IMR-90 (cell line): ENCODE measurements at regions not wholly inside any gene's neighbourhood (a gene's known extent, or its start where the extent isn't known, plus 50 kb on each side); places are given as distances from the start of the nearest gene placed in this dataset.

Experiments
- ATAC-seq: fragments of 200-7000 bp; cut with Tn5 transposase; 2 replicates; pipeline ENCODE4 v1.9.1; 2020; ENCODE audit warnings: low read depth, mild to moderate bottlenecking, moderate library complexity
- BruUV-seq: library from RNA; stranded (reverse); fragments of 400-500 nt; replicated peaks from 2 replicates; lab custom pipeline; 2021; lab: Mats Ljungman, UMichigan
- CTCF ChIA-PET: fragments of 300-600 bp; formaldehyde crosslinking; extraction: SDS; loops from one replicate; lab custom pipeline; 2021; ENCODE audit warnings: antibody characterized with exemption; lab: Yijun Ruan, JAX
- POLR2A ChIA-PET: fragments of 300-600 bp; sonication (Branson Sonifier 250); formaldehyde crosslinking; loops from one replicate; lab custom pipeline; 2022; ENCODE audit warnings: antibody characterized with exemption; ENCODE audit not compliant: unreplicated experiment; lab: Charles Lee
- DNase-seq: peaks from one replicate; pipeline ENCODE4 v3.0.0; 2013
- H2AFZ ChIP-seq: replicated peaks from 2 replicates; pipeline ENCODE3; 2013; ENCODE audit warnings: low read length, mild to moderate bottlenecking; ENCODE audit not compliant: poor library complexity
- H2AK5ac ChIP-seq: 2 replicates; pipeline ENCODE4 v1.6.1; 2013; ENCODE audit warnings: low read depth, low read length, inconsistent platforms
- H2AK9ac ChIP-seq: replicated peaks from 2 replicates; pipeline ENCODE3; 2013; ENCODE audit warnings: mild to moderate bottlenecking, low read depth, low read length, moderate library complexity; ENCODE audit not compliant: poor library complexity
- H2BK120ac ChIP-seq: 2 replicates; pipeline ENCODE4 v1.6.1; 2013; ENCODE audit warnings: low read depth, low read length, inconsistent platforms
- H2BK15ac ChIP-seq: 3 replicates; pipeline ENCODE4 v1.6.1; 2013; ENCODE audit warnings: low read depth, low read length, inconsistent platforms
- H2BK20ac ChIP-seq: 2 replicates; pipeline ENCODE4 v1.6.1; 2013; ENCODE audit warnings: low read depth, mild to moderate bottlenecking, inconsistent platforms, low read length, moderate library complexity
- H2BK5ac ChIP-seq: 2 replicates; pipeline ENCODE4 v1.6.1; 2013; ENCODE audit warnings: mild to moderate bottlenecking, low read depth, low read length, inconsistent platforms; ENCODE audit not compliant: poor library complexity, severe bottlenecking
- H3K14ac ChIP-seq: replicated peaks from 2 replicates; pipeline ENCODE4 v1.6.1; 2013; ENCODE audit warnings: low read depth, low read length, inconsistent platforms
- H3K18ac ChIP-seq: 2 replicates; pipeline ENCODE4 v1.6.1; 2013; ENCODE audit warnings: low read depth, low read length, control low read depth
- H3K23ac ChIP-seq: 2 replicates; pipeline ENCODE4 v1.6.1; 2013; ENCODE audit warnings: low read depth, low read length, inconsistent platforms
- H3K27ac ChIP-seq: 2 replicates; pipeline ENCODE4 v1.5.1; 2013; ENCODE audit warnings: mild to moderate bottlenecking, control low read depth, low read length; ENCODE audit not compliant: insufficient read depth
- H3K27me3 ChIP-seq: 2 replicates; pipeline ENCODE4 v1.6.1; 2013; ENCODE audit warnings: low read length; ENCODE audit not compliant: control insufficient read depth, insufficient read depth
- H3K36me3 ChIP-seq: 2 replicates; pipeline ENCODE4 v1.6.1; 2013; ENCODE audit warnings: low read length, mixed read lengths; ENCODE audit not compliant: control insufficient read depth, insufficient read depth
- H3K4ac ChIP-seq: 2 replicates; pipeline ENCODE4 v1.6.1; 2013; ENCODE audit warnings: low read depth, low read length, inconsistent platforms
- H3K4me1 ChIP-seq: 2 replicates; pipeline ENCODE4 v1.6.1; 2013; ENCODE audit warnings: low read length, mixed read lengths; ENCODE audit not compliant: control insufficient read depth, insufficient read depth
- H3K4me2 ChIP-seq: 2 replicates; pipeline ENCODE4 v1.6.1; 2013; ENCODE audit warnings: low read depth, mild to moderate bottlenecking, control low read depth, low read length, moderate library complexity
- H3K4me3 ChIP-seq: 2 replicates; pipeline ENCODE4 v1.5.1; 2013; ENCODE audit warnings: low read depth, mild to moderate bottlenecking, control low read depth, low read length, moderate library complexity; ENCODE audit not compliant: insufficient read depth
- H3K56ac ChIP-seq: 2 replicates; pipeline ENCODE4 v1.6.1; 2013; ENCODE audit warnings: low read length, inconsistent platforms; ENCODE audit not compliant: insufficient read depth; ENCODE audit errors: extremely low read depth
- H3K79me1 ChIP-seq, 2 experiments: 2 replicates each; pipeline ENCODE4 v1.6.1; 2013; ENCODE audit warnings: low read length in 2 of 2, inconsistent platforms in 1 of 2, low read depth in 1 of 2
- H3K9ac ChIP-seq: 2 replicates; pipeline ENCODE4 v1.6.1; 2013; ENCODE audit warnings: low read depth, low read length, control low read depth
- H3K9me1 ChIP-seq: 2 replicates; pipeline ENCODE4 v1.6.1; 2013; ENCODE audit warnings: low read length, inconsistent platforms; ENCODE audit not compliant: insufficient read depth
- H3K9me3 ChIP-seq: 2 replicates; pipeline ENCODE4 v1.6.1; 2013; ENCODE audit warnings: low read length; ENCODE audit not compliant: control insufficient read depth, insufficient read depth
- H4K20me1 ChIP-seq: 2 replicates; pipeline ENCODE4 v1.6.1; 2013; ENCODE audit warnings: low read length, inconsistent platforms; ENCODE audit not compliant: insufficient read depth
- H4K5ac ChIP-seq: 2 replicates; pipeline ENCODE4 v1.6.1; 2013; ENCODE audit warnings: mild to moderate bottlenecking, low read depth, low read length, control low read depth
- H4K8ac ChIP-seq, 2 experiments: 2 replicates each; pipeline ENCODE4 v1.6.1; 2013; ENCODE audit warnings: low read depth in 2 of 2, low read length in 2 of 2, control low read depth in 1 of 2, inconsistent platforms in 1 of 2
- H4K91ac ChIP-seq: 2 replicates; pipeline ENCODE4 v1.6.1; 2013; ENCODE audit warnings: low read depth, low read length, inconsistent platforms; ENCODE audit not compliant: insufficient read depth
- CTCF ChIP-seq: conservative IDR thresholded peaks from 2 replicates; pipeline ENCODE4 v1.5.1; 2012; ENCODE audit warnings: mild to moderate bottlenecking, low read depth, low read length, improper control_type of control experiment
- SMC3 ChIP-seq: fragments of 150-350 bp; IDR thresholded peaks from 2 replicates; pipeline ENCODE4 v1.6.1; 2016; ENCODE audit warnings: low read depth, mild to moderate bottlenecking, antibody characterized with exemption, low read length, moderate library complexity
- USF2 ChIP-seq: fragments of 150-350 bp; IDR thresholded peaks from 2 replicates; pipeline ENCODE4 v1.6.1; 2017; ENCODE audit warnings: mild to moderate bottlenecking, antibody characterized with exemption, low read length, low read depth
- WGBS, 2 experiments: methylation state at CpG; one replicate each; pipeline versions ENCODE4 v1.1.5 to v1.1.7; 2013; ENCODE audit warnings: missing lambda C conversion rate in 2 of 2; ENCODE audit not compliant: insufficient read length in 1 of 2; ENCODE audit errors: extremely low coverage in 2 of 2; 5-methylcytosine and 5-hydroxymethylcytosine counted together
- dilution Hi-C: fragments of 300-500 bp; cut with HindIII; formaldehyde crosslinking; loops from one replicate; pipeline ENCODE4 v1.14.3; 2018; ENCODE audit warnings: low sequenced_read_pairs; ENCODE audit not compliant: unreplicated experiment
- in situ Hi-C: fragments of 300-500 bp; cut with MboI; formaldehyde crosslinking; loops from 3 replicates; pipeline ENCODE4 v1.14.3; 2019; ENCODE audit warnings: low sequenced_read_pairs, inconsistent platforms, mixed read lengths
- intact Hi-C: fragments of 100-400 bp; cut with micrococcal nuclease; formaldehyde crosslinking; loops from 2 replicates; pipeline ENCODE4 v1.10.0; 2022

GRCh38 chr1:199313444-199313843, 674.6 kb downstream of the PTPRC start:
- no peak overlapping the region for H3K18ac ChIP-seq

More at GRCh38 chr1:199313444-199313843, 674.6 kb downstream of the PTPRC start:
- in situ Hi-C loops (no loop called here), intact Hi-C loops (loop anchor here (10.0 kb wide), 1 partner anchor 241 kb away; no protein-coding TSS in a partner anchor), dilution Hi-C loops (no loop called here)
- H4K8ac ChIP-seq, result no peak overlapping the region
- no peak overlapping the region for H2BK120ac ChIP-seq
- no peaks in the 10 kb centered on the region for H4K20me1 ChIP-seq
- DNase-seq (no peak), ATAC-seq (no peak)
- no peak overlapping the region for H3K4me3 ChIP-seq
- no peak overlapping the region for H3K4ac ChIP-seq
- no peaks in the 10 kb centered on the region for H3K79me1 ChIP-seq
- no peaks in the 10 kb centered on the region for H3K4me1 ChIP-seq
- H3K56ac ChIP-seq, result no peak overlapping the region
- H2AK5ac ChIP-seq, result no peak overlapping the region
- H3K9me3 ChIP-seq, result no peaks in the 10 kb centered on the region
- H2BK20ac ChIP-seq, result no peak overlapping the region
- no TSS peak for BruUV-seq
- no peak overlapping the region for H3K14ac ChIP-seq
- CTCF ChIA-PET, result no interaction called here
- H2AK9ac ChIP-seq, result no peak overlapping the region
- H3K23ac ChIP-seq, result no peak overlapping the region
- no peak overlapping the region for H4K5ac ChIP-seq
- H2BK15ac ChIP-seq, result no peak overlapping the region
- WGBS, 2 experiments, result no CpG with 5 or more reads among the region's 2 CpGs
- no peak overlapping the region for H3K4me2 ChIP-seq
- POLR2A ChIA-PET, result no interaction called here
- H3K27me3 ChIP-seq, result no peaks in the 10 kb centered on the region
- no peaks in the 10 kb centered on the region for H3K9me1 ChIP-seq
- TF ChIP-seq SMC3 (no peak), CTCF (0 out of 2 replicates have a peak, but pooled peaks have one; percentile 9), USF2 (no peak)
- no peak overlapping the region for H2AFZ ChIP-seq
- no peaks in the 10 kb centered on the region for H3K36me3 ChIP-seq
- no peak overlapping the region for H2BK5ac ChIP-seq
- H4K91ac ChIP-seq, result no peak overlapping the region
- no peak overlapping the region for H3K9ac ChIP-seq
- no peak overlapping the region for H3K27ac ChIP-seq
